ENCODE measurements at regions not wholly inside any gene's neighbourhood (a gene's known extent, or its start where the extent isn't known, plus 50 kb on each side); places are given as distances from the start of the nearest gene placed in this dataset.

DNA sequence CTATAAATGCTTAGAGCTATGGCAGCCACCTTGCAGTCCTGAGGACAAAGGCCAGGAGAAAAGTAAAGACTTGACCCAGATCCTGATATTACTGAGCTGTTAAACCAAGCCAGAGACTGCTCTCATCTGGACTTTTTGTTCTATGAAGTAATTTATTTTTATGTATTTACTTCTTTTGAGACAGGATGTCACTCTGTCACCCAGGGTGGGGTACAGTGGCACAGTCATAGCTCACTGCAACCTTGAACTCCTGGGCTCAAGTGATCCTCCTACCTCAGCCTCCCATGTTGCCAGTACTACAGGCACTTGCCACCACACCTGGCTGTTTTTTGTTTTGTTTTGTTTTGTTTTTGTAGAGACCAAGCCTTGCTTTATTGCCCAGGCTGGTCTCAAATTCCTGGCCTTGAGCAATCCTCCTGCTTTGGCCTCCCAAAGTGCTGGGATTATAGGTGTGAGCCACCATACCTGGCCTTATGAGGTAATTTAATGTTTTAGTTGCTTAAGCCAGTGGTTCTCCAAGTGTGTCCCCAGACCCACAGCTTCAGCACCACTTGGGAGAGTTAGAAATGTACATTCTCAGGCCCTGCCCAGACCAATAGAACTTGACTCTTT lies 112.1 kb downstream of the COPRS start:
- TF ChIP-seq, protein P1, sequence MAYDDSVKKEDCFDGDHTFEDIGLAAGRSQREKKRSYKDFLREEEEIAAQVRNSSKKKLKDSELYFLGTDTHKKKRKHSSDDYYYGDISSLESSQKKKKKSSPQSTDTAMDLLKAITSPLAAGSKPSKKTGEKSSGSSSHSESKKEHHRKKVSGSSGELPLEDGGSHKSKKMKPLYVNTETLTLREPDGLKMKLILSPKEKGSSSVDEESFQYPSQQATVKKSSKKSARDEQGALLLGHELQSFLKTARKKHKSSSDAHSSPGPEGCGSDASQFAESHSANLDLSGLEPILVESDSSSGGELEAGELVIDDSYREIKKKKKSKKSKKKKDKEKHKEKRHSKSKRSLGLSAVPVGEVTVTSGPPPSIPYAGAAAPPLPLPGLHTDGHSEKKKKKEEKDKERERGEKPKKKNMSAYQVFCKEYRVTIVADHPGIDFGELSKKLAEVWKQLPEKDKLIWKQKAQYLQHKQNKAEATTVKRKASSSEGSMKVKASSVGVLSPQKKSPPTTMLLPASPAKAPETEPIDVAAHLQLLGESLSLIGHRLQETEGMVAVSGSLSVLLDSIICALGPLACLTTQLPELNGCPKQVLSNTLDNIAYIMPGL (CRISPR knock-in tag; IDR thresholded peaks at IDR 0.05): no peak
- TF ChIP-seq, protein P2, sequence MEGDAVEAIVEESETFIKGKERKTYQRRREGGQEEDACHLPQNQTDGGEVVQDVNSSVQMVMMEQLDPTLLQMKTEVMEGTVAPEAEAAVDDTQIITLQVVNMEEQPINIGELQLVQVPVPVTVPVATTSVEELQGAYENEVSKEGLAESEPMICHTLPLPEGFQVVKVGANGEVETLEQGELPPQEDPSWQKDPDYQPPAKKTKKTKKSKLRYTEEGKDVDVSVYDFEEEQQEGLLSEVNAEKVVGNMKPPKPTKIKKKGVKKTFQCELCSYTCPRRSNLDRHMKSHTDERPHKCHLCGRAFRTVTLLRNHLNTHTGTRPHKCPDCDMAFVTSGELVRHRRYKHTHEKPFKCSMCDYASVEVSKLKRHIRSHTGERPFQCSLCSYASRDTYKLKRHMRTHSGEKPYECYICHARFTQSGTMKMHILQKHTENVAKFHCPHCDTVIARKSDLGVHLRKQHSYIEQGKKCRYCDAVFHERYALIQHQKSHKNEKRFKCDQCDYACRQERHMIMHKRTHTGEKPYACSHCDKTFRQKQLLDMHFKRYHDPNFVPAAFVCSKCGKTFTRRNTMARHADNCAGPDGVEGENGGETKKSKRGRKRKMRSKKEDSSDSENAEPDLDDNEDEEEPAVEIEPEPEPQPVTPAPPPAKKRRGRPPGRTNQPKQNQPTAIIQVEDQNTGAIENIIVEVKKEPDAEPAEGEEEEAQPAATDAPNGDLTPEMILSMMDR (IDR thresholded peaks at IDR 0.05): no peak
- no peak for TF ChIP-seq NFYB (CRISPR knock-in tag; conservative IDR thresholded peaks at IDR 0.05; ENCODE audit: low read depth)
- TF ChIP-seq CREB1 (CRISPR knock-in tag; IDR thresholded peaks at IDR 0.05): no peak
- TF ChIP-seq, protein P3, sequence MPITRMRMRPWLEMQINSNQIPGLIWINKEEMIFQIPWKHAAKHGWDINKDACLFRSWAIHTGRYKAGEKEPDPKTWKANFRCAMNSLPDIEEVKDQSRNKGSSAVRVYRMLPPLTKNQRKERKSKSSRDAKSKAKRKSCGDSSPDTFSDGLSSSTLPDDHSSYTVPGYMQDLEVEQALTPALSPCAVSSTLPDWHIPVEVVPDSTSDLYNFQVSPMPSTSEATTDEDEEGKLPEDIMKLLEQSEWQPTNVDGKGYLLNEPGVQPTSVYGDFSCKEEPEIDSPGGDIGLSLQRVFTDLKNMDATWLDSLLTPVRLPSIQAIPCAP (CRISPR knock-in tag; IDR thresholded peaks at IDR 0.05): no peak
- no peak for TF ChIP-seq SP1 (CRISPR knock-in tag; conservative IDR thresholded peaks at IDR 0.05)
- no peak for TF ChIP-seq TEAD1 (CRISPR knock-in tag; IDR thresholded peaks at IDR 0.05)
- no peak for TF ChIP-seq SOX15 (CRISPR knock-in tag; IDR thresholded peaks at IDR 0.05)
- no peak for TF ChIP-seq FOXP1 (CRISPR knock-in tag; IDR thresholded peaks at IDR 0.05; ENCODE audit: borderline replicate concordance)
- TF ChIP-seq, protein P4, sequence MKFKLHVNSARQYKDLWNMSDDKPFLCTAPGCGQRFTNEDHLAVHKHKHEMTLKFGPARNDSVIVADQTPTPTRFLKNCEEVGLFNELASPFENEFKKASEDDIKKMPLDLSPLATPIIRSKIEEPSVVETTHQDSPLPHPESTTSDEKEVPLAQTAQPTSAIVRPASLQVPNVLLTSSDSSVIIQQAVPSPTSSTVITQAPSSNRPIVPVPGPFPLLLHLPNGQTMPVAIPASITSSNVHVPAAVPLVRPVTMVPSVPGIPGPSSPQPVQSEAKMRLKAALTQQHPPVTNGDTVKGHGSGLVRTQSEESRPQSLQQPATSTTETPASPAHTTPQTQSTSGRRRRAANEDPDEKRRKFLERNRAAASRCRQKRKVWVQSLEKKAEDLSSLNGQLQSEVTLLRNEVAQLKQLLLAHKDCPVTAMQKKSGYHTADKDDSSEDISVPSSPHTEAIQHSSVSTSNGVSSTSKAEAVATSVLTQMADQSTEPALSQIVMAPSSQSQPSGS (CRISPR knock-in tag; IDR thresholded peaks at IDR 0.05; ENCODE audit: borderline replicate concordance, low read depth): no peak

All from WTC11 (cell line).